ENCODE measurements at regions not wholly inside any gene's neighbourhood (a gene's known extent, or its start where the extent isn't known, plus 50 kb on each side); places are given as distances from the start of the nearest gene placed in this dataset.

GRCh38 chr11:20311444-20311843 lies 52.1 kb upstream of the HTATIP2 start:
- no peak for TF ChIP-seq CTCF (IDR thresholded peaks at IDR 0.05; ENCODE audit: control insufficient read depth, insufficient read depth, low read depth, low read length, missing control alignments)
- H3K4me3 ChIP-seq (ENCODE audit: control insufficient read depth, low read depth, low read length) = no peak overlapping the region
- no peak for DNase-seq (ENCODE audit: low read depth)

GRCh38 chr11:20310596-20311394 lies 52.7 kb upstream of the HTATIP2 start:
- H3K4me3 ChIP-seq (ENCODE audit: control insufficient read depth, low read depth, low read length) = no peak overlapping the region
- no peak for DNase-seq (ENCODE audit: low read depth)
- TF ChIP-seq CTCF (IDR thresholded peaks at IDR 0.05; ENCODE audit: control insufficient read depth, insufficient read depth, low read depth, low read length, missing control alignments) = no peak

- TF ChIP-seq CTCF (IDR thresholded peaks at IDR 0.05; ENCODE audit: control insufficient read depth, insufficient read depth, low read depth, low read length, missing control alignments) = no peak
- no peak for DNase-seq (ENCODE audit: low read depth)
- no peak overlapping the region for H3K4me3 ChIP-seq (ENCODE audit: control insufficient read depth, low read depth, low read length)
Measured at GRCh38 chr11:20310137-20310536, 53.4 kb upstream of the HTATIP2 start.

- no peak overlapping the region for H3K4me3 ChIP-seq (ENCODE audit: control insufficient read depth, low read depth, low read length)
- TF ChIP-seq CTCF (IDR thresholded peaks at IDR 0.05; ENCODE audit: control insufficient read depth, insufficient read depth, low read depth, low read length, missing control alignments) = no peak
- no peak for DNase-seq (ENCODE audit: low read depth)
Measured at GRCh38 chr11:20309231-20310025, 54.1 kb upstream of the HTATIP2 start.

- TF ChIP-seq CTCF (IDR thresholded peaks at IDR 0.05; ENCODE audit: control insufficient read depth, insufficient read depth, low read depth, low read length, missing control alignments) = no peak
- H3K4me3 ChIP-seq (ENCODE audit: control insufficient read depth, low read depth, low read length) = no peak overlapping the region
Measured at GRCh38 chr11:20308601-20309000, 54.9 kb upstream of the HTATIP2 start.

GRCh38 chr11:20303391-20303965 lies 60.0 kb upstream of the HTATIP2 start:
- H3K4me3 ChIP-seq (ENCODE audit: control insufficient read depth, low read depth, low read length) = no peak overlapping the region
- no peak for TF ChIP-seq CTCF (IDR thresholded peaks at IDR 0.05; ENCODE audit: control insufficient read depth, insufficient read depth, low read depth, low read length, missing control alignments)
- DNase-seq (ENCODE audit: low read depth) = no peak

More at GRCh38 chr11:20308601-20309000, 54.9 kb upstream of the HTATIP2 start:
- no peak for DNase-seq (ENCODE audit: low read depth)
